MM.1S (cell line): ENCODE measurements at regions not wholly inside any gene's neighbourhood (a gene's known extent, or its start where the extent isn't known, plus 50 kb on each side); places are given as distances from the start of the nearest gene placed in this dataset.

Source experiments
- EZH2 ChIP-seq: fragments of 300-600 bp; sonication (generic); optimal IDR thresholded peaks from 2 replicates; pipeline ENCODE3; 2017; ENCODE audit warnings: low read depth, mild to moderate bottlenecking, antibody characterized with exemption, low read length, mixed read lengths
- EZH2phosphoT487 ChIP-seq: fragments of 300-600 bp; sonication (generic); IDR thresholded peaks from 2 replicates; pipeline ENCODE4 v1.6.1; 2018; ENCODE audit warnings: antibody characterized with exemption, low read length
- TF ChIP-seq, protein P1 (sequence below): fragments of 300-600 bp; sonication (generic); IDR thresholded peaks from 2 replicates; pipeline ENCODE4 v1.5.1; 2016; ENCODE audit warnings: antibody characterized with exemption, low read length, mixed read lengths

DNA sequence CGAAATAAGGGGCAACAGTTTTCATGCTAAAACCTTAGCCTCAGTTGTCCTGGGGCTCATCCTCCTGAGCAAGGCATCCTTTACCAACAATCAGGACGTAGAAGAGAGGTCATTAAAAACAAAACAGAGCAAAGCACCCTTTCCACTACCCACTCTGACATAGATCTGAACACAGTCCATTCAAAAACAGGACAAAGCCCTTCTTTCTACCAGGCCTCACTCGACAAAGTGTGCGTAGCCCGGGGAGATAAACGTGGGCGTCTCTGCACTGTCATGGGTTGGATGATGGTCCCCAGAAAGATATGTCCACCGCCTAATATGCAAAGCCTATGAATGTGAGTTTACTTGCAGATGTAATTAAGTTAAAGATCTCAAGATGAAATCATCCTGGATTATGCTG is 60.6 kb upstream of the TAS2R1 start:
- TF ChIP-seq, protein P1, sequence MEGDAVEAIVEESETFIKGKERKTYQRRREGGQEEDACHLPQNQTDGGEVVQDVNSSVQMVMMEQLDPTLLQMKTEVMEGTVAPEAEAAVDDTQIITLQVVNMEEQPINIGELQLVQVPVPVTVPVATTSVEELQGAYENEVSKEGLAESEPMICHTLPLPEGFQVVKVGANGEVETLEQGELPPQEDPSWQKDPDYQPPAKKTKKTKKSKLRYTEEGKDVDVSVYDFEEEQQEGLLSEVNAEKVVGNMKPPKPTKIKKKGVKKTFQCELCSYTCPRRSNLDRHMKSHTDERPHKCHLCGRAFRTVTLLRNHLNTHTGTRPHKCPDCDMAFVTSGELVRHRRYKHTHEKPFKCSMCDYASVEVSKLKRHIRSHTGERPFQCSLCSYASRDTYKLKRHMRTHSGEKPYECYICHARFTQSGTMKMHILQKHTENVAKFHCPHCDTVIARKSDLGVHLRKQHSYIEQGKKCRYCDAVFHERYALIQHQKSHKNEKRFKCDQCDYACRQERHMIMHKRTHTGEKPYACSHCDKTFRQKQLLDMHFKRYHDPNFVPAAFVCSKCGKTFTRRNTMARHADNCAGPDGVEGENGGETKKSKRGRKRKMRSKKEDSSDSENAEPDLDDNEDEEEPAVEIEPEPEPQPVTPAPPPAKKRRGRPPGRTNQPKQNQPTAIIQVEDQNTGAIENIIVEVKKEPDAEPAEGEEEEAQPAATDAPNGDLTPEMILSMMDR, result no peak
- TF ChIP-seq EZH2 (no peak), EZH2phosphoT487 (no peak)
